ENCODE measurements at regions not wholly inside any gene's neighbourhood (a gene's known extent, or its start where the extent isn't known, plus 50 kb on each side); places are given as distances from the start of the nearest gene placed in this dataset.

DNA sequence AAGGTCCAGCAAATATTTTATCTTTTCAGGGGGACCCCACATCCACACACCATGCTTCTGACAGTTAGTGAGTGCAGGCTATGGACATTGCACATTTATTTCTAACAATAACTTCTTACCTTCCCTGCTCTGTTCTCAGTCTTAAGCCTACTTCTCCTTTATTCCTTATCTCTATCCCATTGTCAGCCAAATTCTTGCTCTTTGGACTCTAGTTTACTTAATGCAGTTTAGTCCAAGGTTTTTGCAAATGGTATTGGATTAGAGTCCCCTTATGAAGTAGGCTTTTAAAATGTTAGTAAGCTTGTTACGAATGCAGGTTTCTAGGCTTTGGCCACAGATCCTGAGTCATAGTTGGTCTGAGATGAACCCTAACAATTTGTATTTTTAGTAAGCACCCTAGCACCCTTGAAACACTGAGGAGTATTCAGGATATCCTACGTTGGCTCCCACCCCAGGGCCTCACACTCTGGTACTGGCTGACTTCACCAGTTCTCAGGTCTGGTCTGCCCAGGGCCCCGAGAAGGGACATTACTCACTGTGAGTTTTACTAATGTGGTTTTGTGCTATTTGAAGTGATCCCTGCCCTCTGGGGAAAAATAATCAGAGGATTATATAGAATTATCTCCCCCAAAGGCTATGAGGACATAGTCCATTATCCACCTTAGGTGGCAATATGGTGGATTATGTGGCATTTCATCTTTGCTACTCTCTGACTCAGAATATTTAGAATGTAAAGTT lies 239.5 kb downstream of the TGFB2 start:
- no peak for DNase-seq

DNA sequence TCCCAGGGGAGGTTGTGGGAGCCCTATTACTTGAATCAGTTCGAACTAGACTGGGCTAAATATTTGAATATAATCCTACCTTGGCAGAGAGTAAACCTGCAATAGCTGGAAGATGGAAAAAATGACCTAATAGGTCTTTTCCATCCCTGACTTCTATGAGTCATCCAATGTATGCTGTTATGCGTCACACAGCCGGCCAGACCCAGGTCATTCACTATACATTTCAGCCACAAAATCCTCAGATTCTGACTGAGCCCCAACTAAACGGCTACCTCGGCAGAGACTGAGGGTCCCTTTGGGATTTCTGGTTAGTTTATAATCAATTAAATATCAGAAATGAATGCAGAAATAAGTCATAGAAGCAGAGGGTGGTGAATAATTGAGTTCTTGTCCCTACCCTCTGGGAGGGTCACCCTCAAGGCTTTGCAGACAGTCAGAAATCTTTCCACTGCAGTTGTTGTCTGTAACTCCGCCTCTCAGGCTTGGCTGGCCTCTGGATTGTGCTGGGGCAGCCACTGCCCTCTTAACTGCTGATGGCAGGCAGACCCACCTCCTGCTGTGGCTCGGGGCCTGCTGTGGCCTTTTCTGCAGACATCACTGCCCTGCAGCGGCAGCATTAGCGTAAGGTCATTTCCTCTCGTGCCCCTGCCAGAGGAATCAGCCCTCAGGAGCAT lies 240.5 kb downstream of the TGFB2 start:
- no peak for DNase-seq

- no peak for DNase-seq
These were observed 242.8 kb downstream of the TGFB2 start for GRCh38 chr1:218587900-218588299.

DNA sequence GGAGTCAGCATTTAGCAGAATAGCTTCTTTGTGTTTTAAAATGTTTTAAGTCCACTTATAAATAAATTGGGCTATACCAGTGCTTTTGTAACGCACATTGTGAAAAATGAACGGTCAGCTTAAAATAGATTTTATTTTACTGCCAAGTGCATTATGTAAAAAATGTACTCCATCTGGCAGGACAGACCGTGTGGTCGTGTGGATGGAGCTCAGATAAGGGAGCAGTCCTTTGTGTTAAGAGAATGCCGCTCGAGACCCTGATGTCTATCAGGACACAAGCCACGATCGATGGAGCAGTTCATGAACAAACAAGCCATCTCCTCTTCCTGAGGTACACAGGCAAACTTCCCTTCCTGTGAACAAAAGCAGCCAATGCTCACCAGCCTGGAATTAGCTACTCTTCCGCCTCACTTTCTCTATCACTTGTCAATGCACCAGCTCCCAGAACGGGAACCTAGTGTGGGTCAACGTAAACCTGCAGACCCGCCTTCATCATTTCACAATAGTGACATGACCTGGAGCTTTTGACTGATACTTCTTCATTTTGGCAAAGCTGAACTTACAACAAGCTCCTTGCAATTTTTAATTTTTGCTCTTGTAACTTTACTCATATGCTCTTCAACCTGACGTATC lies 243.5 kb downstream of the TGFB2 start:
- no peak for DNase-seq

DNA sequence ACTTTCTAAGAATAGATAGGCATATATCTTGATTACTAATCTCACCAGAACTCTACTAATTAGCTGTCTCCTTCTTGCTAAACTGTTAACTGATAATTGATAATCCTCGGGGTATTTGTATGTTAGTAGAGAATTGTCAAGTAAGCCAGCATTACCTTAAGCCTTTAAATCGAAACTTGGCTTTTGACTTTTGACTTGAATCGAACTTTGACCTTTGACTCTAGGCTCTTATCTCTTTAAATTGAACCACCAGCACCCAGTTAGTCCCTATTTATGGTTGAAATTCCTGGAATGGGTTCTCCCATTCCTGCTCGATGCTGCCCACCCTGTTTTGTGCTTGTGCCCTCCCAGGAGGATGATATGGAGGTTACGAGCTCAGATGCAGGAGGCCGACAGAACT lies 244.4 kb downstream of the TGFB2 start:
- DNase-seq, result no peak

- DNase-seq, result no peak
These were observed 246.8 kb downstream of the TGFB2 start for GRCh38 chr1:218591966-218592365.

GRCh38 chr1:218592688-218593087 lies 247.6 kb downstream of the TGFB2 start:
- DNase-seq, result no peak

DNA sequence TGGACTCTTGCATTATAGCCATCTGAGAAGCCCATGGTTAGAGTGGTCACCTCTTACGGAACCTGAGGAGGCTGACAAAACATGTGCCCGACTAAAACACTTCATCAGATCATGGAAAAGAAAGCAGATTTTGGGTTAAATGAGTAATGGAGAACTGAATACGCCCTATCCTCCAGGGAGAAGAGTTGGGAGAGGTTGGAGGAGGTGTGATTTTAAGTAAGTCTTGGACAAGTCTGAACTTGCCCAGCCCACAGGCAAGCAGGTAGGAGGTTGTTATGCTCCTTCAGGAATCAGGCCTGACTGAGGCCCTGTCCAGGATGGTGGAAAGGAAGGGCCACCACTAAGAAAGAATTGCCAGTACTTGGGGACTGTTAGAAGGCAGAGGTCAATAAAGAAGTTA lies 255.8 kb downstream of the TGFB2 start:
- no peak for DNase-seq

DNA sequence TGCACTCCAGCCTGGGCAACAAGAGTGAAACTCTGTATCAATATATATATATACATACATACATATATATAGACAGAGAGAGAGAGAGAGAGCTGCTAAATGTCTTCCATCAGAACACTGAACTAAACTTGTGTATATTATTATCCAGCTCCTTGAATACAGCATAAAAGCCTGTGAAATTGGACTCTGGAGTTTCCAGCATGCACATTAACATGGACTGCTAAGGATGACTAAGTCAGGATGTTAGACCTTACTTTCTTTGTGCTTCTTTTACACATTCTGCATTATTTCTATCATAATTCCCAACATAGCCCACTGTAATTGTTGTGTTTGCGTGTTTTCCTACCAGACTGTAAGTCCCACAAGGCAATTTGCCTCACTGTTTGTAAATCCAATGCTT lies 259.1 kb downstream of the TGFB2 start:
- no peak for DNase-seq

- no peak for DNase-seq
These were observed 266.9 kb downstream of the TGFB2 start for GRCh38 chr1:218611916-218612585.

- DNase-seq, result no peak
These were observed 268.0 kb downstream of the TGFB2 start for GRCh38 chr1:218613105-218613504.

GRCh38 chr1:218614031-218614430 lies 268.9 kb downstream of the TGFB2 start:
- no peak for DNase-seq

GRCh38 chr1:218616681-218617080 lies 271.5 kb downstream of the TGFB2 start:
- no peak for DNase-seq

DNA sequence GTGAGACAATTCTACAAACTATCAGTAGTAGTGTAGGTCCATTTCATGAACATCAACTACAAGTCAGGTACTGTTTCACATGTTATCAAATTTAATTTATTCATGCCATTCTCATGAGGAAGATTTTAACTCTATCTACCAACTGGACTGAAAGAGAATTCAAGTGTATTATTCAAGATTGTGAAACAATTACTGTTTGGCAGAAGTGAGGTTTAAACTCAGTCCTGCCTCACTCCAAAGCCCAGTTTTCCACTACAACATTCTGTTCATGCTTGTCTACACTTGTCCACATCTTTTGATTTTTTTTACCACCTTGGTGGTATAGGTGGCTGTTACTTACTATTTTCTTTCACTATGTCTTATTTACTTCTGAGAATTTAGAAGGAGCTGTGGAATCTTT lies 272.9 kb downstream of the TGFB2 start:
- DNase-seq, result no peak

DNA sequence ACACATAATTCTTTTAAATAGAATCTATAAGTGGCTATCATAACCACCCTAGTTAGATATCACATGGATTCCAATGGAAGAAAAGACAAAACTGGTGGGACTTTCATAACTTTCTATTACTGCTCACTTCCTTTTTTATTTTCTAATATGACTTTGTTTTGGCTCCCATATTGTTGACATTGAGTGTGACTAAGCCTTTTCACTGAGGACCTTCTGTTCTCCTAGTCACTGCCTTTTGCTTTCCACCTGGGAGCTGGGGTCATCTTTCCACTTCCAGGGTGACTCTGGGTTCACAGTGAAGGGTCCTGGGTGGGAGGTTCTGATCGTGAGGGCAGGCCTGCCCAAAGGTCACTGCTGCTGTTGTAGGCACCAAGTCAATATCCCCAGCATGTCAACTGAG lies 275.8 kb downstream of the TGFB2 start:
- no peak for DNase-seq

- no peak for DNase-seq
These were observed 278.9 kb downstream of the TGFB2 start for GRCh38 chr1:218624052-218624451.

DNA sequence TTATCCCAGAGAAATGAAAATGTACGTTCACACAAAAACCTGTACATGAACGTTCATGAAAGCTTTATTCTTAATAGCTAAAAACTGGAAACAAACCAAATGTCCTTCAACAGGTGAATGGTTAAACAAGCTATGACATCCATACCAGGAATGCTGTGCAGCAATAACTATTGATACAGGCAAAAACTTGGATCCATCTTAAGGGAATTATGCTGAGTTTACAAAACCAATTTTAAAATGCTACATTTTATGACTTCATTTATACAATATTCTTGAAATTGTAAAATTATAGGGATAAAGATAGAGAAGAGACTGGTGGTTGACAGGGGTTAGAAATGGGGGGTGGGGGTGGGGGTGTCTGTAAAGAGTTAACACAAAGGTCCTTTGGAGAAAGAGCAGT lies 280.3 kb downstream of the TGFB2 start:
- no peak for DNase-seq

DNA sequence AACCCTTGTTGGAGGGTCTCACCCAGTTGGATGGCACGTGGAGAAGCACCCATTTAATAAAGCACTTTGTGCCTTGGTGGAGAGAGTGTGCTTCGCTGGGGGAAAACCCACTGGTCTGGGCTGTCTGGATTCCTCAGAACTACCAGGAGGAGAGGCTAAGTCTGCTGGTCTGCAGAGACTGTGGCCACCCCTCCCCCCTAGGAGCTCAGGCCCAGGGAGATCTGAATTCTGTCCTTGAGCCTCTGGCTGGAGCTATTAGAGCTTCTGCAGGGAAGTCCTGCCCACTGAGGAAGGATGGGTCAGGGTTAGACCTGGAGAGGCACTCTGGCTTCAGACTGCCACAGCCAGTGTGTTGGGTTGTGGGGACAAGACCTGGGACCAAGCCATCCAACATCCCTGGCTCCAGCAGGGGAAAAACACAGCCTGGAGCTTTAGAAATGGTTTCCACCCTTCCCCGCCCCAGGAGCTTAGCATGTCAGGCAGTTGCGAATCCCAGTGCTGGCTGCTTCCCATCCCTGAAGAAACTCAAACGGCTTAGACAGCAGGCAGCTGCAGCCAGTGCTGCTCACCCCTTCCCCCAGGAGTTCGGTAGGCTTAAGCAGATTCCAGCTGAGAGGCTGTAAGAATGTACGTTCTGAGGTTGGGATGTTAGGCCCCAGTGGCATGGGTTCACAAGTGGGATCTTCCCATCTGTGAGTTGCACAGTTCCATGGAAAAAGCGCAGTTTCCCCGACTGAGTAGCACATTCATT lies 288.3 kb downstream of the TGFB2 start:
- no peak for DNase-seq

GRCh38 chr1:218634212-218634611 lies 289.1 kb downstream of the TGFB2 start:
- no peak for DNase-seq

DNA sequence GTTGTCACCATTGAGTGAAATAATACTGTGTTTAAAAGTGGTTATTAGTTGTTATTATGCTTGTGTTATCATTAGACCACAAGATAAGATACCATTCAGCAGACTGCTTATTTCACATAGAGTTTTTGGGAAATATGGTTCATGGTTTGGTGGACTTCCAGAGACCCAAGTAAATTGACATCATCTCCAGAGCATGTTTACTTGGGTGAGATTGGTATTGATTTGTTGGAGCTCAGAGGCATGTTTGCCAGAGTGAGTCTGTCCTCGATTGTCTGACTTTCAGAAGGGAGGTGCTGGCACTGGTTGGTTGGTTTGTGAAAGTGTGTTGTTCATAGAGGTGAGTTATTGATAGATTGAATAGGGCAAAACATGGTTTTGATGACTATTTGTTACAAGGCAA lies 291.4 kb downstream of the TGFB2 start:
- DNase-seq, result no peak

GRCh38 chr1:218640173-218640572 lies 295.0 kb downstream of the TGFB2 start:
- no peak for DNase-seq

DNA sequence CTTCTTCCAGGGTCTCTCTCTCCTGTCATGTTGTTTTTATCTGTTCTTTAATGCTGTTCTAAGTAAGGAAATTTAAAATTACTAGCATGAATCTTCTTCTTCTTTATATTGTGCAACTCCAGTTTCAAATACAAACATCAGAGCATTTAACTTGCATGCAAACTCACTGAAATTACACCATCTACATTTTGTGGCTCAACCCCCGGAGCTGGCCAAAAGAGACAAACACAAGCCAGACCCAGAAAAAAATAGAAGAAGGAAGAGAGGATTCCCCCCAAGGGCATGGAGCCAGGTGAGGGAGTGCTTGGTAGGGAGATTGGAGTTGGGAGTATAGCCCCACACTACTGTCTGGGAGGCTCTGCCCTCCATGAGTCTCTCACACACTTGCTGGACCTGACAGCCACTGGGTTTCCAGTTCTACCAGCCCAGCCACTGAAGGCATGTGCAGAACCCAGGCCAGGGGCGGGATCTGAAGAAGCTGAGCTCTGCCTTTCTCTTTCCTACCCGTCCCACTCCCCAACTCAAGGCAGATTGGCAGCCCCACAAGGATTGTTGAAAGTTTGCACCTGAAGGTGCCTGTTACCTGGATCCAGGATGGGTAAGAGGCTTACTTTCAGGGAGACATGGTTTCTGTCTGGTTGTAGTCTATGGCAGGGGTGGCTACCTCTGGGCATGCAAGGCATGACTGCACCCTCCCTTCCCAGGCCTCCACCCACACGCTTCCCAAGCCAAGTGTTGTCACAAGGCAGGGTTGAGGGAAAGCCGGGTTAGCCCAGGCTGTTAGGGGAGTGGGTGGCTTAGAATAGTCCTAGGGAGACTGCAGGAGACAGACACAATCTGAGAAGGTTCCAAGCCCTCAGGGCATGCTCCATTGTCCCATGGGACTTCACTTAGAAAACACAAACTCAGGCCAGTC lies 297.2 kb downstream of the TGFB2 start:
- no peak for DNase-seq

All from stimulated activated CD4-positive, alpha-beta T cell treated with anti-CD3 and anti-CD28 coated beads, Interleukin-4, amount 100 ng/mL, for 1 hour (primary cell).